A204.1 (cell line): ENCODE measurements at regions not wholly inside any gene's neighbourhood (a gene's known extent, or its start where the extent isn't known, plus 50 kb on each side); places are given as distances from the start of the nearest gene placed in this dataset.

ENCODE experiments used
- FAIRE-seq: peaks from 2 replicates; lab custom pipeline; 2012; peaks lifted over from hg19 to GRCh38; lab: Jason Lieb, UNC

DNA sequence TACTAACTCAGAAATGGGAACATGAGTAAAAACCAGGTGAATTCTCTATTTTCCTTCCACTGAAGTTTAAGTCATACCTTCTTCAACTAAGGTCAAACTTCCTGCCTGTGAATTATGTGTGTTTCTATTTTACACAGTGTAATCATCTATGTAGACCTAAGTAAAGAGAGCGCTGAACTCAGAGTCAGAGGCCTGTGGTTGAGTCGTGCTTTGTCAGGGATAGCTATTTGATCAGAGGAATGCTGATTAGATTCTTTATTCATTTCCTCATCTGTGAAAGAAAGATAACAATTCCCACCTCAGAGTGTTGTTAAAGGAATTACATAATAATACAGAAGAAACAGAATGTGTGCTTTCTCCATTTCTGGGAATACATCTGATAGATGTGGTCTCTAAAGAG, 654.1 kb downstream of the STIM2 start:
- FAIRE-seq: no peak

DNA sequence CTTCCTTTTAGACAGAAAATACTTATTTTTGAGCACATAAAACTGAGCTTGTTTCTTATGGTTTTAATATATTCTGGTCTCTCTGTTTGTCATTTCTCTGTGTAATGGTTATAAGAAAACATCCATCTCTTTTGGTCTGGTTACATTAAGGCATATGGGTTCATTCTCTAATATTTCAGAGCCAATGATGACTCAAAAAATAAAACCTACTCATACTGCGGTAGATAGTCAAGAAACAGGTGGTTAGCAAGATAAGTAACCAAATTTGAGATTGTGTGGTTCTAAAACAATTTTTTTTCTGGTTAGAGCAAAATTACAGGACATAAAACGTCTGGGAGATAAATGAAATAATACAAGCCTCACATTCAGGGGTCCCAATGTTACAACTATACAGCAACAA, 654.5 kb downstream of the STIM2 start:
- no peak for FAIRE-seq

DNA sequence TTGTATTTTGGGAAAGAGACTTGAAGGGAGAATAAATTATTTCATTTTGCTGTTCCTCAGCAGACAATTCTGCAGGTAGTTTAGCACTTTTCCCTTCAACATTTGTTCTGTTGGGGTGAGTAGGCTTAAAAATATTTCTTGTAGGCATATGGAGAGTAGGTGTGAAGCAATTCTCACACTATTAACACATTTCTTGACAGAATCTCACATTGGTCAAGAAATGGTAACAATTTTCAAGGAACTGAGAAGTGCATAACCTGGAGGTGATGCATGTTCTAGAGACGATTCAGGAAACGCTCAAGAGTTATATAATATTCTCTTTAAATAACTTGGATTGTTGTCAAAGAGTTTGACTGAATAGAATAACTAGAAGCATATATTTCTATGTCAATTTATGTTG, 658.2 kb downstream of the STIM2 start:
- no peak for FAIRE-seq

DNA sequence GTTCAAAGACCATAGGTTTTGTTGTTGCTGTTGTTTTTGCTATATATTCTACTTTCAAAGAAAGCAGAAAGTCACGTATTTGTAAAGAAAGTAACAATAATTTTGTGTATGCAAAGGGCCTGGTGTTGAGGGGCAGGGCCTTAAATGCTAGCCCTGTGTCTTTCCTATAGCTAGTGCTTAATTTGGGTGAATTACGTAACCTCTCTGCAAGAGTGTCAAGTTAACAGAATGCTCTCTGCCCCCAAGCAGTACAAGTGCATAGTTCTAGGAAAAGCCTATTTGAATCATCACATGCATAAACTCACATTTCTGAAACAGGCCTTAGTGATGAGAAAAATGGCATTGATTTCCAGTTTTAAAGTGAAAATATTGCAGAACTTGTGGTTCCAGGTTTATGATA, 663.6 kb downstream of the STIM2 start:
- no peak for FAIRE-seq

DNA sequence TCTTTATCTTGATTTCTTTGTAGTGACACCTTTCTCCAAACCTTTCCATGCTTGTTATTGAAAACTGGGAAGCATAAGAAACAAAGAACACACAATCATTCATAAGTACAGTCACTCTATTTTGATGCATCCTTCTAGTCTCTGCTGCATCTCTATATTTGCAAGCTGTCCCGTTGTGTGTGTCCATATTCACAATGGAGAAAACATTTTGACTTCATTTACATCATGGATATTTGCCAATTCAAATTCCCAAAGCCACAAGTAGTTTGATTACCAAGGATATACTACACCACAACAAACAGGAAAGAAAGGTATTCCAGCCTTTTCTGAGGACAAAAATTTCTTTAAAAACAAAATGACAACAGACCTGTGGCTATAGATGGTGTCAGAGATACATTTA, 673.8 kb downstream of the STIM2 start:
- no peak for FAIRE-seq

DNA sequence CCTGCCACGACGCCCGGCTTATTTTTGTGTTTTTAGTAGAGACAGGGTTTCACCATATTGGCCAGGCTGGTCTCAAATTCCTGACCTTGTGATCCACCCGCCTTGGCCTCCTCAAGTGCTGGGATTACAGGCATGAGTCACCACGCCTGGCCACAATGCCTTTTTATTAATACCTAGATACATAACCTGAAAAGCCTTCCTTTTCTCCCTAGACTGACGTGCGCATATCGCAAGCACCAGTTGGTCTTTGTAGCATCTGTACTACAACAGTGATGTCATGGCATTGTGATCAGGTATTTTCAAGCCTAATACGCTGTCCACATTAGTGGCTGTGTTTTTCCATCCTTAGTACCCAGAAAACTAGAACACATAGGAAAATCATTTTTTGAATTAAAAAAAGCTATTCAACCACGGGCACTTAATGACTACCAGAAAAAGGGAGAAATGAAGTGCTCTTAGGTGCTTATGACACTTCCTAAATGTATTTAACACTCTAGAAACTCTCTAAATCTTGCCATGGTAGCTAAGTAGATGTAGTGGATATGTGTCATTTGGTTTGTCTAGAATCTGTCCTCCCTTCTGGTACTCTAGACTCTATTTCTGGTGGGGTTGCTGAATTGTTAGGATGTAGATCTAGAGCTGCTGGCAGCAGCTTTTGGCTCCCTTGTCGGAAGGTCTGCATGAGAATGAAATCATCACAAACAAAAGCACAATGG, 707.8 kb downstream of the STIM2 start:
- FAIRE-seq: no peak

DNA sequence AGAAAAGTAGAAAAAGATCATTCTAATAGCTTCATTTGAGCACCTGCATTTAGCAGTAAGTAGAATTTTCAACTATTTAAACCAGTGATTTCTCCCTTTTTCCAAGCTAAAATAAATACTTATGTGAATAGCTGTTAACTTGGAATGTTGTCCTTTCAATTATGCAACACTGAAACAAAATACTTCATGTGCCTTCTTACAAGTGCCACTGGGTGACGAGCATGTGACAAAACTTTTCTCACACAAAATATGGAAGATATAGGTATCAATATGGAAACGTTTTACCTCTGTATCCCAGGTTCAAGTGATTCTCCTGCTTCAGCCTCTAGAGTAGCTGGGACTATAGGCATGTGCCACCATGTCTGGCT, 708.3 kb downstream of the STIM2 start:
- FAIRE-seq: no peak

DNA sequence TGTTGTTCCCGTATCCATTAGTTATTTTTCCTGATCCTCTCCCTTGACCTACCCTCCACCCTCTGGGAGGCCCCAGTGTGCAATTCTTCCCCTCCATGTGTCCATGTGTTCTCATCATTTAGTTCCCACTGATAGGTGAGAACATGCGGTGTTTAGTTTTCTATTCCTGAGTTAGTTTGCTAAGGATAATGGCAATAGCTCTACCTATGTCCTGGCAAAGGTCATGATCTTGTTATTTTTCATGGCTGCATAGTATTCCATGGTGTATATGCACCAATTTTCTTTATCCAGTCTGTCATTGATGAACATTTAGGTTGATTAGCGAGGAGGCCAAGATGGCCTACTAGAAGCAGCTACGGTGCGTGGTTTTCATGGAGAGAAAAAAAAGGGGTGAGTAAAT, 714.1 kb downstream of the STIM2 start:
- FAIRE-seq: no peak

DNA sequence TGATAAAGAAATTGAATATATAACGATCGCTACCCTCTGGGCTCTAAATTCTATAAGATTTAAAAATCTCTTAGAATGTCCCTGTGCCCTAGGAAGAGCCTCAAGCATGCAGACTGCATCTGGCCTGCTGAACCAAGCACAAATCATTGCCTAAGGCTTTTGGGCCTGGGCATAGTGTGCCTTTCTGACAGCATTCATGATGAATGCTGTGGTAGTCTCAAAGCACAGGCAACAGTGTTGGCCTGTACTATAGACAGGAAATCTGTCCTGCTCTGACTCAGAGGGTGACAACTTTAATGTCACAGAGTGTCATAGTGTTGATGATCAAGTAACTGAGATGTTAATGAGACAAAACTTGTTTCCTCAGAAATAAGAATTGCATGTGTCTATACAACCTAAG, 717.3 kb downstream of the STIM2 start:
- no peak for FAIRE-seq

DNA sequence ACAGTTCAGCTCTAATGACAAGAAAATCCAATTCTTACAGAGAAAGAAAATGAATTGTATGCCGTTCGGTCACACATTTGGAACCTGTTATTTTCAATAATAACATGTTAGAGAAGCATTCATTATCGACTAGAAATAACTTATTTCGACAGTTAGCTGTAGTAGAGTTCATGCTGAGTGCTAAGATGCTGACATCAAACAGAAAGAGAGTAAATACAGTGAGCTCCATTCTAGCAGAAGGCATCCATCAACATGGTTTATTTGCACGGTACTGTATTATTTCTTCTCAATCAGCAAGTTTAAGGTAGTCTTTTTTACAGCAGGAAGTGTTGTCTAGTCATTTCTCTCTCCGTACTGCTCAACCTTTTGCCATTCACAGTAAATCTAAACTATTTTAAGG, 732.1 kb downstream of the STIM2 start:
- FAIRE-seq: no peak

DNA sequence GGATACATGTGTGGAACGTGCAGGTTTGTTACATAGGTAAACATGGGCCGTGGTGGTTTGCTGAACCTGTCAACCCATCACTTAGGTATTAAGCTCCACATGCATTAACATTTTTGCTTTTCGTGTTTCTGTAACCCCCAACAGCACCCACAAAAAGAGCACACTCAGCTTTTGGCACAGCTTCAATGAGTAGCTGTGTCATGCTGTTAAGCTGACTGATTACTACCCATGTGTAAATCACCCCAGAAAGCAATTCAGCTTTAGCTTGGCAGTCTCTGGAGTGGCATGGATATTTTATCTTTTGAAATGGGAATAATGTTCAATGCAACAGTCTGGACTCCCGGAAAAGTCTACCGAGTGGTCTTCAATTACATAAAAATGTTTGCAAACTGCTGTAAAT, 734.3 kb downstream of the STIM2 start:
- no peak for FAIRE-seq

DNA sequence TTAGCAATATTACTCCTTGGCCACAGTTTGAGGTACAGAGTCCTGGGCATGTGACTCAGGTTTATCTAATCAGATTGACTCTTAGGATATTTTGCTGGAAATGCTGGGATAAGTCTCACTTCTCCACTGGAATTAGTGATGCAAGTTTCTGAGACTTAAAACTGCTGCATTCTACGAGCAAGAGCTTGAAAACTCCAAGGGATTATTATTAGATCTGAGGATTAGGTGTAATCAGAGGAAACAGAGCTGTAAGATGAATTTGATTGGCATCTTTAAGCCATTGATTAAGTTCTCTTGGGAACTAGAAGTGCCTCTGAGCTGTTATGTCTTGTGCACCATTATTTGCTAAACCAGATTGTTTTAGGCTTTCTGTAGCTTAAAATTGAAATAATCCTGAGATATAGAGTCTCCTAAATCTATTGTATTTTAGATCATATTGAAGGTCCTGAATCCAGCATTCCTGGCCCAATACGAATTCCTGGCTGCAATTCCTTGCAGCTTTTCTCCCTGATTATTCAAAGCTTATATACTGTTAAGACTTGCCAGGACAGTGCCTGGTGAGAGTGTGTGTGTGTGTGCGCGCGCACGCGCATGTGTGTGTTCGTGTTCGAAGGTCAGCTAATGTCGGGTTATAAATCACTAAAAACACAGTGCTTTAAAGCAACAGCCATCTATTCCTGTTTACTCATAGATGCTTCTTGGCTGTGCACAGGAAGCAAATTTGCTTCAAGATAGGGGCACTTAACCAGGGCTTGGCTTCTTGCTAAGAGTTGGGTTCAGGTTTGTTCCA, 735.1 kb downstream of the STIM2 start:
- no peak for FAIRE-seq

DNA sequence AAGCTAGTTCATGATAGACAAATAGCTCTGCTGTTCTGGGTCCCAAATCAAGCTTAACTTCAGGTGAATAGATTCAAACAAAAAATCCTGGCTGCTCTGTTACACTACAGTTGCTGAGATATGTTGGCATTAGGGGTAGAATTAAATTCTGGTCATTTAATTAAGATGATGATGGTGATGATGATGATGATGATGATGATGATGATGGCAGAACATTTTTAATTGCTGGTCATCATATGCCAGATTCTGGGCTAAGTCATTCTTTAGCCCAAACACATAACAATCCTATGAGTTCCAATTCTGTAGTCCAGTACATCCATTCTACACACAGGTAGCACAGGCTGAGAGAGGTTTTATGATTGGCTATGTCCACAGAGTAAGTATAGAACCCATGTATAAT, 741.5 kb downstream of the STIM2 start:
- FAIRE-seq: no peak

DNA sequence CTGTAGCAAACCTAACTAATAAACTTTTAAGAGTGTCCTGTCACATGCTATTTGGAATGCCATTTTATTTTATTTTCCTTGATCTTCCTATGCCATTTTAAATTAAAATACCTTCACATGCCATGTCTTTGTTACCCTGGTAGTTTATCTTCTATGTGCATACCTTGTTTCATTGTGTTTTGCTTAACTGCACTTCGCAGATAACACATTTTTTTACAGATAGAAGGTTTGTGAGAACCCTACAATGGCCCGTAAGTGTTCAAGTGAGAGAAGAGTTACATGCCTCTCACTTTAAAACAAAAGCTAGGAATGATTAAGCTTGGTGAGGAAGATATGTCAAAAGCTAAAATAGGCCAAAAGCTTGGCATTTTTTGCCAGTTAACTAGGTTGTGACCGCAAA, 744.1 kb downstream of the STIM2 start:
- FAIRE-seq: no peak

DNA sequence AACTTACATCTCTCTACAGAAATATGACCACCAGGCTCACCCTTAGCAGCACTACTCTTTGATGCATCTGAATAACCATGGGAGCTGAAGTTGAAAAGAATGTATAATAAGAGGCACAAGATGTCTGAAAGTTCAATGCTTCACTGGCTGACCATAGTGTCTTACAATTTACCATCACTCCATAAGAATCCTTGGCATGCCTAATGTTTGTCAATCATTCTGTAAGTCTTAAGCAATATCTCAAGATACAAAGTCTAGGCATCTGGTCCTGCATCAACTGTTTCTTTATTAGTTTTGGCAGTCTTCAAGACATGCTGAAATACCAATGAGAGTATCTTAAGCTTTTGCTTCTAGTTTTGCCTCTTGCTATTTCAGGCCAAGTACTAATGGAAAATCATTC, 755.5 kb downstream of the STIM2 start:
- no peak for FAIRE-seq

DNA sequence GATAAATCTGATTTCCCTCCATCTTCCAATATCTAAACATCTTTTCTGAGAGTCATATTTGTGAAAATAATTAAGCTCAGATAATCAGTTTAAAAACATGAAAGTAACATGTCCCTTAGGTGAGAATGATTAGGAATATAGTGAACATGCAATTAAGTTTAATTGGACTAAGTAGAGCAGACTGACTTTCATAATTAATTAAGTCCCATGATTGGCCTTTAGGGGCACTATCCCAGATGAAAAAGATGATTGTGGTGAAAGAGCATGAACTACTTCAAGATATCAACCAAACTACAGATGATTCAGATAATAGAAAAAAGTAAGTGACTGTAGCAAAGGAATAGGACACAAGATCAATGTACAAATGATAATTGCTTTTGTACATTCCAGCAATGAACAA, 758.8 kb downstream of the STIM2 start:
- no peak for FAIRE-seq

DNA sequence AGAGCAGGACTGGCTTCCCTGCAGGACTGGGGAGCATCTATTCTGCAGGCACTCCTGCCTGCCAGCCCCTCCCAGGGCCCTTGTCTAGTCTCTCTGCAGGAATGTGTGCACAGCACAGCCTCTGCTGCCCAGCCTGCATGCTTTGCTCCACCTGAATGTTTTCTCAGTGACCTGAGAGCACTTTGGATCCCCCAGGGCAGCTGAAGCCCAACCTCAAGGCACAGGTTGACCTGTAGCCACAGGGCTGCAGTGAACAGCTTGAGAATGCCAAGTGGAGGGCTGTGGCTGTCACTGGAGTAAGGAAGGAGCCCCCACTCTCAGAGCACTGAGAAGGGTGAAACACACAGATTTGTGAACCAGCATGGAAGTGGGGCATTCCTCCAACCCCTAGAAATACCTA, 760.2 kb downstream of the STIM2 start:
- no peak for FAIRE-seq

DNA sequence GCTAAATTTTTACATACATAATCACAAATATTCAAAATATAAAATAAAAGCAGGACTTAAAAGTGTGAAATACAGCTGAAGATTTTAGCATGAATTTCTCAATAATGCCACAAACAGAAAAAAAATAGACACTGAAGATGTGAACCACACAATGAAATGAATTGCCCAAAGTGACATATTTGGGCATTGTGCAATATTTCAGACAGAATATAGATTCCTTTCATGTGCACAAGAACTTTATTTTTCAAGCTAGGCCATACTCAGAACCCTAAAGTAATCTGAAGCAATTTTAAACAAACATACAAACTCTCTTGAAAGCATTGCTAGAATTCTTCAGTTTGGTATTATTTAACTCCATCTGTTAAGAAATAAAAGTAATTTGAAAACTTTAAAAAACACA, 764.1 kb downstream of the STIM2 start:
- FAIRE-seq: no peak

DNA sequence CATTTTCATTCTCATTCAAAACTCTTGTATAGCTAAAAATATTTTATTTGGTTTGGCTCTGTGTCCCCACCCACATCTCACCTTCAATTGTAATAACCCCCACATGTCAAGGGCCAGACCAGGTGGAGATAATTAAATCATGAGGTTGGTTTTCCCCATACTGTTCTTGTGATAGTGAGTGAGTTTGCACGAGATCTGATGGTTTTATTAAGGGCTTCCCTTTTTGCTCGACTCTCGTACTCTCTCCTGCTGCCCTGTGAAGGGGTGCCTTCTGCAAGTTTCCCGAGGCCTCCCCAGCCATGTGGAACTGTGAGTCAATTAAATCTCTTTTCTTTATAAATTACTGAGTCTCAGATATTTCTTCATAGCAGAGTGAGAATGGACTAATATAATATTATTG, 768.0 kb downstream of the STIM2 start:
- FAIRE-seq: no peak

DNA sequence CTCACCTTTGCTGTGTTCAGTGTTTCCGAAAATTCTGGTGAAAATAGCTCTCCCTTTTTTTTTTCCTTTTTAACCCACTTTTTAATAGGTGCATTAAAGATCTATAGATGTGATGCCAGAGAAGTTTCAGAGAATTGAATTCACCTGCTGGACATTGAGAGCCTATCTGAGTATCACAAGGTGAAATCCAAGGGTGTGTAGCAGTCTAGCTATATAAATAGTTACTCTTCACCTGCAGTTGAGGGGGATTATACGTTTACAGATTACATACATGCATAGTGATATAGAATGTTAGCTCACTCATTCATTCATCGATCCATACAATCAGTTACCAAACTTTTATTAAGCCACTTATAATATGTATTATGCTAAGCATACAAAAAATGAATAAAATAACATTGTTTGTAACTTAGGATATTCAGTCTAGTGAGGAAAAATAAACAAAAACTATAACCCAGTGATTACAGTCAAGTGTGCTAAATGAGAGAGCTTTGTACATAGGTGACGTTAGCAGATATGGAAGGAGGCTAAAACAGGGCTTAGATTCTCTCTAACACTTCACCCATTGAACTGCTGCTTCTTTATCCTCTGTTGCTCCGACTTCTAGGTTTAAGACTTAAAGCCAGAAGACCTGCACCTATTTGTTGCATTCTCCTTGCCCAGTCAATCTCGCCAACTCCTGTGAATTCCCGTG, 769.0 kb downstream of the STIM2 start:
- no peak for FAIRE-seq

DNA sequence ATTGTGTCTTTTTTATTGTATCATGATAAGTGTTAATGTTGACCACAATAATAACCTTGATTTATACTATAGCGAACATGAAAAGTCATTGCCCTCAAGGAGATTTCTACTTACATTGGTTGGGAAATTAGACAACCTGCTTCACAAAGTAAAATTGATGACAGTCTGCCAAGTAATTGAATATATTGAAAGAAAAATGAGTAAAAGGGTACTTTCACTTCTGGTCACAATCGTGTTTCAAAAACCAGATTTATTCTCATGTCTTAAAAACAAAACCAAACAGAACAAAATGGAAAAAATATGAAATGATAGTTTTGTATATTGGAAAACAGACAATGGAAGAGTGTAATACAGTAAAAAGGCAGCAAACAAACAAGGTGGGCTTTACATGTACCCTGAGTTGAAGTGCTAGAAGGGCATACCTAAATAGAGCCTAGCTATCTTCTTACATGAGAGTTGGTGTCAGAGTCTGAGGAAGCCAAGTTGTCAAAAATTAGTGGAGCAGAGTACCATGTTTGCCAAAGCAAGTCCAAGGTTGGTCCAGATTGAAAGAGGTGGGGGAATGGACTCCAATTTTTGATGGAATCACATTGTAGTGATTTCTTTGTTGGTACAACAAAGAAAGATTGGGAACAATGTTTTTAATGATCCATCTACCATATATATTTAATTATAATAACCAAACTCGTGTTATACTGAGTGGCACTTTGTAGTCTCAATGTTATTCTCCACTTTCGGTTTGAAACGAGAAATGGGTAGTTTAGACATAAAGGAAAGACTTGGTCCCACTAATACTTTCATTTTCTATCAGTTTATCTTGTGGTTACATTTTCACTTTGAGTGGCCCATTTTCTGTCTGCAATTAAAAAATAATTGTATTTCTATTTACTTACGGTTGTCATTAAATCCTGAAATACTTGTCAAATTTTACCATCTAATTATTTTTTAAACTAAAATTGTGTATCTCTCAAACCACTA, 775.6 kb downstream of the STIM2 start:
- no peak for FAIRE-seq

DNA sequence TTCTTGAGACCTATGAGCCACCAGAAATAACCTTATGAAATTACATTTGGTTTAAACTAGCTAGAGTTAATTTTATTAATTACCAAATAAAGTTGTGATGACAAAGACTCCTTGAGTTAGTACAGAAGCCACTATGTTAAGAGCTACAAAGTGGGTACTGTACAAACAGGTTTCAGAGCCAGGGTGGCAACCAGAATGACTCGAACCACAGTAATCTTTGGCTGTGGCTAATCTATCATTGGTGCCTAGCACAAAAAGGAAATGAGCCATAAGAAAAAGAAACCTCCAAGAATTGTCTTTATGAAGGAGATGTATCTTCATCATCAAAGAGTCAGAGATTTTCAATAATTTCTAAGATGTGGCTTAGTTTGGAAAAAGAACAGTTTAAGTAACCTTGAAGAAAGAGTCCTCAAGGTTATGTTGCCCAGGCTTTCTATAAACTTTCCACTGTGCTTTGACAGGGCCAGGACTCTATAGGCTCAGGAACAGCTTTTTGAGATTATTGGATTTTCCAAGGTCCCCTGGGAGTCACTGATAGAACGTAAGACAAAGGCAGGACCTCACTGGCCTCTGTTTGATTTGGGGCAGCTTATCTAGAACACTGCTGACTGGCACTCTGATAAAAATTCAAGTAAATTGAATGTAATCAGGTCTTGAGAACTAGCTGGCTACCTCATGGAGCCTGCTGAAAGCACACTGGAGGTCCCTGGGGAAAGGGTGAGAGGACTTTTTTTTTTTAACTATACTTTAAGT, 777.7 kb downstream of the STIM2 start:
- FAIRE-seq: no peak
